ENCODE measurements at regions not wholly inside any gene's neighbourhood (a gene's known extent, or its start where the extent isn't known, plus 50 kb on each side); places are given as distances from the start of the nearest gene placed in this dataset.
A peak's percentile ranks its signal among the peaks of the same experiment; 100 is the strongest.

- H3K4me3 ChIP-seq (ENCODE audit: low read depth, low read length, poor library complexity, severe bottlenecking): peak overlapping the region; percentile 64
- H3K79me2 ChIP-seq (ENCODE audit: insufficient read depth, low read length): no peaks in the 10 kb centered on the region
- no peaks in the 10 kb centered on the region for H3F3A ChIP-seq (ENCODE audit: insufficient read depth, low read length)
- peak overlapping the region; percentile 64; the same call in 1 of the 2 replicates for H3K9ac ChIP-seq (ENCODE audit: low read length)
- H4K20me1 ChIP-seq (ENCODE audit: insufficient read depth, low read length): no peaks in the 10 kb centered on the region
- H3K4me1 ChIP-seq (ENCODE audit: insufficient read depth, low read length, severe bottlenecking): peaks cover 9% of the 10 kb centered on the region
- TF ChIP-seq EZH2 (IDR thresholded peaks at IDR 0.05; ENCODE audit: borderline replicate concordance, low read length): no peak
- peak; percentile 78 for TF ChIP-seq CTCF (IDR thresholded peaks at IDR 0.05; ENCODE audit: low read length)
- H3K9me3 ChIP-seq (ENCODE audit: low read length): no peaks in the 10 kb centered on the region
- H3K36me3 ChIP-seq (ENCODE audit: insufficient read depth, low read length): peaks cover 12% of the 10 kb centered on the region; the same call in 1 of the 2 replicates
- H2AFZ ChIP-seq (ENCODE audit: low read length): peak overlapping the region; percentile 73
- H3K27ac ChIP-seq (ENCODE audit: low read depth, low read length, poor library complexity, severe bottlenecking): no peak overlapping the region
- H3K4me2 ChIP-seq (ENCODE audit: low read length): peak overlapping the region; percentile 93
- H3K27me3 ChIP-seq (ENCODE audit: insufficient read depth, low read length): no peaks in the 10 kb centered on the region
- H3K9me2 ChIP-seq (ENCODE audit: low read depth, low read length): no peaks in the 10 kb centered on the region
Observed at GRCh38 chr2:16608661-16609643, 56.7 kb downstream of the CYRIA start.

DNA sequence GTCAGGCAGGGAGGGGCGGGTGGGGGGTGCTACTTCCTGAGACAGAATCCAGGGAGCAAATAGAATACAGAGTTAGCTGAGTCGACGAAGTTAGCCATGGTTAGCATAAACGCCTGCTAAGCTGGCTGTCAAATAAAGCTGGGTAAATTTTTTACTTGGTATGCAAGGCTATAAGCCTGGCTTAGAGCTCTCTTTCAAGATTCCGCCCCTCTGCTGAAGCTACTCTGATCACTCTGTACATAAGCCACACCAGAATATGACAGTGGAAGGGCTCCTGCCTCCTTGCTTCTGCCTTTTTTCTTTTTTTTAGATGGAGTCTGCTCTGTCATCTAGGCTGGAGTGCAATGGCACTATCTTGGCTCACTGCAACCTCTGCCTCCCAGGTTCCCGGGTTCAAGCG, 58.3 kb downstream of the CYRIA start:
- Histone ChIP-seq H3K9me3 (ENCODE audit: low read length) (no peaks in the 10 kb centered on the region), H3K27ac (ENCODE audit: low read depth, low read length, poor library complexity, severe bottlenecking) (no peak overlapping the region), H3K9me2 (ENCODE audit: low read depth, low read length) (no peaks in the 10 kb centered on the region), H2AFZ (ENCODE audit: low read length) (no peak overlapping the region), H3K27me3 (ENCODE audit: insufficient read depth, low read length) (no peaks in the 10 kb centered on the region), H3F3A (ENCODE audit: insufficient read depth, low read length) (no peaks in the 10 kb centered on the region), H3K4me1 (ENCODE audit: insufficient read depth, low read length, severe bottlenecking) (peaks cover 4% of the 10 kb centered on the region), H3K4me2 (ENCODE audit: low read length) (no peak overlapping the region), H3K79me2 (ENCODE audit: insufficient read depth, low read length) (no peaks in the 10 kb centered on the region), H3K4me3 (ENCODE audit: low read depth, low read length, poor library complexity, severe bottlenecking) (no peak overlapping the region), H3K9ac (ENCODE audit: low read length) (no peak overlapping the region), H4K20me1 (ENCODE audit: insufficient read depth, low read length) (no peaks in the 10 kb centered on the region), H3K36me3 (ENCODE audit: insufficient read depth, low read length) (peaks cover 12% of the 10 kb centered on the region; the same call in 1 of the 2 replicates)
- no peak for TF ChIP-seq CTCF (IDR thresholded peaks at IDR 0.05; ENCODE audit: low read length)

DNA sequence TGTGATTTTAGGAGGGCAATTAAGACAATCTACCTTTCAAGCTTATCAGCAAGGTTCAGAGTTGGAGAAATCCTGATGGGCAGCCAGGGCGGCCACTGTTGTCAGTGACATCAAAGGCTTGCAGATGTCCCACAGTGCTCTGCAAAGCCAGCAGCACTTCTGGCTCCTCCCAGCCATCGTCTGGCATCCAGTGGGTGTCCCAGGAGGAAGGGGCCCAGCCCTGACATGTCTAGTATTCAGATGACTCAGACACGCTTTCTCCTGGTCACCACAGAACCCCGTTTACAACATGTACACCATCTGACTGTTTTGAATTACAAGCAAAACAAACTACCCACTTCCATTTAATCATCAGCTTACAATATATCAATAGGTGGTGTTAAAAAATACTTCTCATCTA, 61.4 kb downstream of the CYRIA start:
- H3K4me3 ChIP-seq (ENCODE audit: low read depth, low read length, poor library complexity, severe bottlenecking): no peak overlapping the region
- H3F3A ChIP-seq (ENCODE audit: insufficient read depth, low read length): no peaks in the 10 kb centered on the region
- no peak for TF ChIP-seq CTCF (IDR thresholded peaks at IDR 0.05; ENCODE audit: low read length)
- TF ChIP-seq EZH2 (IDR thresholded peaks at IDR 0.05; ENCODE audit: borderline replicate concordance, low read length): no peak
- no peak overlapping the region for H3K27ac ChIP-seq (ENCODE audit: low read depth, low read length, poor library complexity, severe bottlenecking)
- H3K27me3 ChIP-seq (ENCODE audit: insufficient read depth, low read length): no peaks in the 10 kb centered on the region
- no peaks in the 10 kb centered on the region for H4K20me1 ChIP-seq (ENCODE audit: insufficient read depth, low read length)
- peaks cover 4% of the 10 kb centered on the region for H3K4me1 ChIP-seq (ENCODE audit: insufficient read depth, low read length, severe bottlenecking)
- no peak overlapping the region for H3K9ac ChIP-seq (ENCODE audit: low read length)
- no peak overlapping the region for H3K4me2 ChIP-seq (ENCODE audit: low read length)
- no peak overlapping the region for H2AFZ ChIP-seq (ENCODE audit: low read length)
- peaks cover 12% of the 10 kb centered on the region; the same call in 1 of the 2 replicates for H3K36me3 ChIP-seq (ENCODE audit: insufficient read depth, low read length)
- H3K9me3 ChIP-seq (ENCODE audit: low read length): no peaks in the 10 kb centered on the region
- no peaks in the 10 kb centered on the region for H3K9me2 ChIP-seq (ENCODE audit: low read depth, low read length)
- no peaks in the 10 kb centered on the region for H3K79me2 ChIP-seq (ENCODE audit: insufficient read depth, low read length)
